KMS-11 (cell line): ENCODE measurements at regions not wholly inside any gene's neighbourhood (a gene's known extent, or its start where the extent isn't known, plus 50 kb on each side); places are given as distances from the start of the nearest gene placed in this dataset.

ENCODE experiments used
- H2AFZ ChIP-seq: fragments of 200-600 bp; sonication (generic); 2 replicates; pipeline ENCODE4 v1.6.1; 2016; ENCODE audit warnings: antibody characterized with exemption, mixed run types, low read depth
- H3K27ac ChIP-seq: fragments of 200-600 bp; sonication (generic); 2 replicates; pipeline ENCODE4 v1.6.1; 2016; ENCODE audit warnings: mild to moderate bottlenecking, mixed run types
- H3K27me3 ChIP-seq: fragments of 200-600 bp; sonication (generic); 2 replicates; pipeline ENCODE4 v1.6.1; 2017; ENCODE audit warnings: mild to moderate bottlenecking, low read depth, mixed run types, moderate library complexity; ENCODE audit not compliant: insufficient read depth
- H3K36me3 ChIP-seq: fragments of 200-600 bp; sonication (generic); 2 replicates; pipeline ENCODE4 v1.6.1; 2017; ENCODE audit warnings: mild to moderate bottlenecking, mixed run types; ENCODE audit not compliant: insufficient read depth
- H3K4me1 ChIP-seq: fragments of 200-600 bp; sonication (generic); 2 replicates; pipeline ENCODE4 v1.6.1; 2016; ENCODE audit warnings: mild to moderate bottlenecking, low read depth, mixed run types; ENCODE audit not compliant: poor library complexity, severe bottlenecking
- H3K4me2 ChIP-seq: fragments of 200-600 bp; sonication (generic); 2 replicates; pipeline ENCODE4 v1.7.0; 2016; ENCODE audit warnings: mild to moderate bottlenecking, mixed run types
- H3K4me3 ChIP-seq: fragments of 200-600 bp; sonication (generic); IDR thresholded peaks from 2 replicates; pipeline ENCODE4 v1.6.1; 2017; ENCODE audit warnings: low read depth, low read length, mixed read lengths; ENCODE audit not compliant: insufficient read depth
- H3K79me2 ChIP-seq: fragments of 200-600 bp; sonication (generic); 2 replicates; pipeline ENCODE4 v1.6.1; 2016; ENCODE audit warnings: low read depth, mixed run types; ENCODE audit not compliant: insufficient read depth
- H3K9ac ChIP-seq: fragments of 200-600 bp; sonication (generic); 2 replicates; pipeline ENCODE4 v1.6.1; 2016; ENCODE audit warnings: mild to moderate bottlenecking, mixed run types
- H4K20me1 ChIP-seq: fragments of 200-600 bp; sonication (generic); 2 replicates; pipeline ENCODE4 v1.6.1; 2016; ENCODE audit warnings: mild to moderate bottlenecking, mixed run types; ENCODE audit not compliant: insufficient read depth
- TF ChIP-seq, protein P1 (sequence below): fragments of 200-600 bp; sonication (generic); conservative IDR thresholded peaks from 2 replicates; pipeline ENCODE4 v1.6.1; 2017; ENCODE audit warnings: low read depth, mild to moderate bottlenecking, antibody characterized with exemption, low read length, moderate library complexity, mixed read lengths

DNA sequence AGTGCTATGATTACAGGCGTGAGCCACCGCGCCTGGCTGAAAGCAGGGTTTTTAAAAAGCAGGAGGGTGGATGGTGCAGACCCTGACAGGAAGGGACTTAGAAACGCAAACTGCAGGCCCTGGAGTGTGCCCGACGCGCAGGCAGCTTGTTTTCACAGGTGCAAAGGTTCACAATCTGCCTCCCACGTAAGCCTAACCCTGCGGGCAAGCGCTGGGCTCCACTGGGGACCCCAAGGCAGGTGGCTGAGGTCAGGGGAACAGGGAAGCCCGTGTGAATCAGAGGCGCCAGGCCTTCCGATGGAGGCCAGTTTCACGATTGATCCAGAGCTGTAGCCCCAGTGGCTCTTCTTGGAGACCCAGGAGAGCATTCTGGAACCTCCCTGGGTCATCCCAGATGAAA is 256.3 kb downstream of the BRD1 start:
- H2AFZ ChIP-seq = no peak overlapping the region
- H3K79me2 ChIP-seq = no peaks in the 10 kb centered on the region
- H3K27ac ChIP-seq = no peak overlapping the region
- no peak overlapping the region for H3K9ac ChIP-seq
- H3K36me3 ChIP-seq = no peaks in the 10 kb centered on the region
- H3K4me1 ChIP-seq = no peaks in the 10 kb centered on the region
- no peaks in the 10 kb centered on the region; the same call in 1 of the 2 replicates for H3K27me3 ChIP-seq
- H4K20me1 ChIP-seq = no peaks in the 10 kb centered on the region
- no peak overlapping the region for H3K4me2 ChIP-seq
- TF ChIP-seq, protein P1, sequence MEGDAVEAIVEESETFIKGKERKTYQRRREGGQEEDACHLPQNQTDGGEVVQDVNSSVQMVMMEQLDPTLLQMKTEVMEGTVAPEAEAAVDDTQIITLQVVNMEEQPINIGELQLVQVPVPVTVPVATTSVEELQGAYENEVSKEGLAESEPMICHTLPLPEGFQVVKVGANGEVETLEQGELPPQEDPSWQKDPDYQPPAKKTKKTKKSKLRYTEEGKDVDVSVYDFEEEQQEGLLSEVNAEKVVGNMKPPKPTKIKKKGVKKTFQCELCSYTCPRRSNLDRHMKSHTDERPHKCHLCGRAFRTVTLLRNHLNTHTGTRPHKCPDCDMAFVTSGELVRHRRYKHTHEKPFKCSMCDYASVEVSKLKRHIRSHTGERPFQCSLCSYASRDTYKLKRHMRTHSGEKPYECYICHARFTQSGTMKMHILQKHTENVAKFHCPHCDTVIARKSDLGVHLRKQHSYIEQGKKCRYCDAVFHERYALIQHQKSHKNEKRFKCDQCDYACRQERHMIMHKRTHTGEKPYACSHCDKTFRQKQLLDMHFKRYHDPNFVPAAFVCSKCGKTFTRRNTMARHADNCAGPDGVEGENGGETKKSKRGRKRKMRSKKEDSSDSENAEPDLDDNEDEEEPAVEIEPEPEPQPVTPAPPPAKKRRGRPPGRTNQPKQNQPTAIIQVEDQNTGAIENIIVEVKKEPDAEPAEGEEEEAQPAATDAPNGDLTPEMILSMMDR = no peak
- no peak overlapping the region for H3K4me3 ChIP-seq

DNA sequence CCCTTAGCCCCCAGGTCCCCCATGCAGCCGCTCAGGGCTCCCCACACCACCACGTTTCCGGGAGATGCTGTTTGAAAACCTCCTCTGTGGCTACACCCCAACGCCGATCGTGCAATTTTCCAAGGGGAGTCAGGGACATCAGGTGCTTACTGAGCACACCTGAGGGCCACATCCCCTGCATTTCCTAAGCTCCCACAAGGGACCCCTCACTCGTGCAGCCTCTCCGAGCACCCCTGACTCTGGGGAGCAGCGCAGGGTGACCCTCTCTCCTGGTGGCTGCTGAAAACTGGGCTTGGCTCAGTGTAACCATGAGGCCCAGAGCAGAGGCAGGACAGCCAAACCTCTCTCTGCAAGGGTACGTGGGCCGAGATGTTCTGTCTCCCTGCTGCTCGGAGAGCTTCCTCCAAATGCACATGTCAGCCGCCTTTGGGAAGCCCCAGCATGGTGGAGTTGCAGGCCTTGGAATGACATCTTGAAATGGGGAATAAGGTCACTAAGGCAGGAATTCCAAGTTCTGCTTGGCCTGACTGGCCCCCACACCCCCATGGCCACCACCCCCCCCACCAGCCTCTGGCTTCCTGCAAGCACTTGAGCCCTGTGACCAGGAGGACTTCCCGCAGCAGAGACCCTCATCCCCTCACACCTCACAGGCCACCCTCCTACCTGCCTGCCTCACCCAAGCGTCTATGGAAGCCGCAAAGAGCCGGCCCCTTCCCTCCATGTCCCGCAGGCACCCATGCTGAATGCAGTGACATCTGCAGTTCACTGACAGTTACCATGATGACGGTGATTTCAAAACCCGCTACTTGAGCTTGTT is 257.4 kb downstream of the BRD1 start:
- Histone ChIP-seq H3K27me3 (no peaks in the 10 kb centered on the region; the same call in 1 of the 2 replicates), H3K4me2 (no peak overlapping the region), H2AFZ (no peak overlapping the region), H3K4me1 (no peaks in the 10 kb centered on the region), H3K79me2 (no peaks in the 10 kb centered on the region), H4K20me1 (no peaks in the 10 kb centered on the region), H3K27ac (no peak overlapping the region), H3K4me3 (no peak overlapping the region), H3K36me3 (no peaks in the 10 kb centered on the region), H3K9ac (no peak overlapping the region)
- TF ChIP-seq, protein P1 = no peak

DNA sequence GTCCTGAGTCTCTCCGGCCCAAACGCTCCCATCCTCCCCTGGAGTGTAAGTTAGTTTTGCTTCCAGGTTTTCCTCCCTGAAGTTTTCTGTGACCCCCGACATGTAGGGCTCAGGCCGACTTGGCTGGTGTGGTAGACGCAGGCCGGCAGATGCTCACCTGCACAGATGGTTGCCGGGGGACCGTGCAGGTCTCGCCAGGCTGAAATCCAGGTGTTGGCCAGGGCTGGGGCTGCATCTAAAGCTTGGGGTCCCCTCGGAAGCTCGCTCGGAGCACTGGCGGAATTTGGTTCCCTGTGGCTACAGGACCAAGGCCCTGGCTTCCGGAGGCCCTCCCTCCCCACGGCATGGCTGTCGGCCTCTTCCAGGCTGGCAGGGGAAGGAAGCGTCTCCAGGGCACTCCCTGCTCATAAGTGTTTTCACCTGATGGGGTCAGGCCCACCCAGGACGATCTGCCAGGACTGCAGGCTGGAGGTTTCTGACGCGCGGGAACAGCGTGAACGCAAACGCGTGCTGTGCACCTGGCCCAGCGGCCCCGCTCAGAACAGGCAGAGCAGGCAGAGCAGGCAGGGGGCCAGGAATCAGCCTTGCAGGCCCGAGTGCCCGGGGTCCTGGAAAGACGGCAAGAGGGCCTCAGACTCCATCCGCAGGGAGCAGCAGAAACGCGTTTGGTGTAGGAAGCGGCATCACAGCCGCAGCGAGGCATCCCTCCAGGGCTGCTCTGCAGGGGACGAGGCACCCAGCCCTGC is 258.2 kb downstream of the BRD1 start:
- no peaks in the 10 kb centered on the region for H3K36me3 ChIP-seq
- H4K20me1 ChIP-seq = no peaks in the 10 kb centered on the region
- no peak overlapping the region for H3K4me3 ChIP-seq
- TF ChIP-seq, protein P1 = no peak
- no peaks in the 10 kb centered on the region; the same call in 1 of the 2 replicates for H3K27me3 ChIP-seq
- H3K4me1 ChIP-seq = no peaks in the 10 kb centered on the region
- no peaks in the 10 kb centered on the region for H3K79me2 ChIP-seq
- H3K4me2 ChIP-seq = no peak overlapping the region
- no peak overlapping the region for H3K27ac ChIP-seq
- no peak overlapping the region for H2AFZ ChIP-seq
- no peak overlapping the region for H3K9ac ChIP-seq

DNA sequence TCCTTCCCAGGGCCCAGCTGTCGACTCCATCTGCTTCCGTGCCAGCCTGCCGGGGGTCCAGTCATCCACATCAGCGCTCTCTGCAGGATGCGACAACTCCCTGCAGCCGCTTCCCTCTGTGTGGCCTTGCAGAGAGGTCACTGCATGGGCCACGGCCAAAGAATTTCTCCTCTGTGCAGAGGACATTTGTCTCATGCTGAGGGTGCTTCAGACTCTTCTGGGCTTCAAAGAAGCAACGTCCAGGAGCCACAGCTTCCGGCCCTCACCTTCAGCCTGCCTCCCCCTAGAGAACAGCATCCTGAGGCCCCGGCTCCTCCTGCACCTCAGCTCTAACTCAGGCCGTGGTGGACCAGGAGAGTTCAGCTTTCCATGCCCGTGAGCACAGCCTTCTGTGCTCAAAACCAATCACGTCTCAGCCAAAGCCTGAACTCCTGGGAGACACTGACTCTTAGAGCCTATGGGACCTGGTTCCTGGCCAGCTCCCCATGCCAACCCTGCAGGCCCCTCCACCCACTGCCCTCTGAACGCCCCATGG is 258.9 kb downstream of the BRD1 start:
- no peaks in the 10 kb centered on the region for H3K79me2 ChIP-seq
- H3K4me3 ChIP-seq = no peak overlapping the region
- no peaks in the 10 kb centered on the region for H3K36me3 ChIP-seq
- no peaks in the 10 kb centered on the region; the same call in 1 of the 2 replicates for H3K27me3 ChIP-seq
- H2AFZ ChIP-seq = no peak overlapping the region
- TF ChIP-seq, protein P1 = no peak
- no peaks in the 10 kb centered on the region for H4K20me1 ChIP-seq
- no peak overlapping the region for H3K9ac ChIP-seq
- no peaks in the 10 kb centered on the region for H3K4me1 ChIP-seq
- no peak overlapping the region for H3K27ac ChIP-seq
- H3K4me2 ChIP-seq = no peak overlapping the region
